HepG2 (cell line): ENCODE measurements at regions not wholly inside any gene's neighbourhood (a gene's known extent, or its start where the extent isn't known, plus 50 kb on each side); places are given as distances from the start of the nearest gene placed in this dataset.
A peak's percentile ranks its signal among the peaks of the same experiment; 100 is the strongest.

Source experiments
- BRCA1 ChIP-seq: sonication (generic); formaldehyde crosslinking; IDR thresholded peaks from 2 replicates; pipeline ENCODE4 v1.4.0; 2020; ENCODE audit warnings: missing genetic modification reagents
- CREM ChIP-seq, 2 experiments: sonication (generic) in 1 of 2; formaldehyde crosslinking in 1 of 2; IDR thresholded peaks; 2 replicates each; pipeline versions ENCODE4 v1.4.0 to v1.6.1; 2016 to 2020; ENCODE audit warnings: antibody characterized with exemption in 1 of 2, mild to moderate bottlenecking in 1 of 2, missing genetic modification reagents in 1 of 2
- FOXA1 ChIP-seq, 2 experiments: fragments of 450-650 bp in 1 of 2; sonication (generic) in 1 of 2; formaldehyde crosslinking in 1 of 2; IDR thresholded peaks; 2 replicates each; pipeline versions ENCODE4 v1.4.0 to v1.6.1; 2016 to 2020; ENCODE audit warnings: missing genetic modification reagents in 1 of 2
- GFI1 ChIP-seq: sonication (generic); formaldehyde crosslinking; IDR thresholded peaks from 2 replicates; pipeline ENCODE4 v1.5.0; 2020; ENCODE audit warnings: missing genetic modification reagents, mild to moderate bottlenecking, borderline replicate concordance
- ISL2 ChIP-seq: sonication (generic); formaldehyde crosslinking; IDR thresholded peaks from 2 replicates; pipeline ENCODE4 v1.5.0; 2020; ENCODE audit warnings: missing genetic modification reagents
- MED1 ChIP-seq: sonication (generic); formaldehyde crosslinking; IDR thresholded peaks from 2 replicates; pipeline ENCODE4 v1.4.0; 2020; ENCODE audit warnings: missing genetic modification reagents
- PAXIP1 ChIP-seq: sonication (generic); formaldehyde crosslinking; conservative IDR thresholded peaks from 2 replicates; pipeline ENCODE4 v1.4.0; 2020; ENCODE audit warnings: mild to moderate bottlenecking, missing genetic modification reagents, moderate library complexity
- REPIN1 ChIP-seq: sonication (generic); formaldehyde crosslinking; IDR thresholded peaks from 2 replicates; pipeline ENCODE4 v1.8.0; 2022; ENCODE audit warnings: missing genetic modification reagents, low read depth, mild to moderate bottlenecking, borderline replicate concordance
- TARDBP ChIP-seq: sonication (generic); formaldehyde crosslinking; IDR thresholded peaks from 2 replicates; pipeline ENCODE4 v1.8.0; 2022; ENCODE audit warnings: mild to moderate bottlenecking, missing genetic modification reagents
- ZNF205 ChIP-seq: IDR thresholded peaks from 2 replicates; pipeline ENCODE4 v1.6.1; 2018; ENCODE audit warnings: missing biosample characterization, missing genetic modification reagents
- ZNF567 ChIP-seq: sonication (generic); formaldehyde crosslinking; IDR thresholded peaks from 2 replicates; pipeline ENCODE4 v1.8.1; 2023; ENCODE audit warnings: mild to moderate bottlenecking, missing genetic modification reagents, borderline replicate concordance
- TF ChIP-seq, protein P1 (sequence below): IDR thresholded peaks from 2 replicates; pipeline ENCODE4 v1.6.1; 2012; ENCODE audit warnings: inconsistent platforms
- TF ChIP-seq, protein P2 (sequence below): sonication (generic); formaldehyde crosslinking; IDR thresholded peaks from 2 replicates; pipeline ENCODE4 v1.5.0; 2020; ENCODE audit warnings: mild to moderate bottlenecking, missing genetic modification reagents, borderline replicate concordance
- TF ChIP-seq, protein P3 (sequence below), 2 experiments: IDR thresholded peaks; 2 replicates each; pipeline ENCODE4 v1.6.1; 2011 to 2012; ENCODE audit warnings: low read length in 2 of 2, borderline replicate concordance in 1 of 2, low read depth in 1 of 2, mild to moderate bottlenecking in 1 of 2, moderate library complexity in 1 of 2
- TF ChIP-seq, protein P4 (sequence below): sonication (generic); formaldehyde crosslinking; IDR thresholded peaks from 2 replicates; pipeline ENCODE4 v1.5.0; 2020; ENCODE audit warnings: missing genetic modification reagents

DNA sequence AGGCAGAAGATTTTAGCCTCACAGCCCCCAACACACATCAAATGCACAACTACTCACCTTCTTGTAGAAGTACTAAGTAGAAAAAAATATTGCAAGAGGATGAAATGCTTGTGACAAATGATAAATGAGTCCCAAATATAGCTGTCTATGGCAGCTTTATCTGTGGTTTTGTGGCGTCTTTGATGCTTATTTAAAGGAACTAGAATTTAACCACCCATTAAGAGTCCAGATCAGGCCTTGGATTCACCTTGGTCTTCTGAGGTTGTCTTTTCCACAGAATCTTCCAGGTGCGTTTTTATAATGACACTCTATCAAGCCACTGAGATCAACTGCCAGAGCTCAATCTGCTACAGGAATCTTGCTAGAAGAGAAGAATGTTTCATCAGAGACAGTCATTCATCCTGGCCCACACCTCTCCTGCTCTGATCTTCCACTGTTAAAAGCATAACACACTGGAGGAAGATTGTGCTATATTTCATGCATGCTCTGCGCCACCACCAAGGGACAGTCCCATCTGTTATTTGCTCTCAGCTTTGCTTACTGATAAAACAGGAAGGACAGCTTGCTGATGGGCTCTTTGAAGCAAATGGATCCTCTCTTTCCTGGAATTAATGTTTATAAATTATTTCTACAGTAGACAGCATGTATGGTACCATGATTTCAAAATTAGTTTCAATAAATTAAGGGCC is 144.1 kb downstream of the SLC7A11 start (continued):
- TF ChIP-seq, protein P1, sequence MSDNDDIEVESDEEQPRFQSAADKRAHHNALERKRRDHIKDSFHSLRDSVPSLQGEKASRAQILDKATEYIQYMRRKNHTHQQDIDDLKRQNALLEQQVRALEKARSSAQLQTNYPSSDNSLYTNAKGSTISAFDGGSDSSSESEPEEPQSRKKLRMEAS = peak; percentile 26; the same call in 1 of the 2 replicates
- TF ChIP-seq GFI1 (peak; percentile 57), MED1 (CRISPR knock-in tag) (peak; percentile 59), ZNF567 (CRISPR knock-in tag) (no peak), REPIN1 (CRISPR knock-in tag) (0 out of 2 replicates have a peak, but pooled peaks have one; percentile 50), ZNF205 (CRISPR knock-in tag) (no peak), CREM (IDR thresholded peaks at IDR 0.05) (peak; percentile 33; the same call in 1 of the 2 replicates), CREM (CRISPR knock-in tag; IDR thresholded peaks at IDR 0.05) (no peak), FOXA1 (IDR thresholded peaks at IDR 0.05) (no peak), FOXA1 (CRISPR knock-in tag; IDR thresholded peaks at IDR 0.05) (peak; percentile 70), TARDBP (peak; percentile 73), PAXIP1 (CRISPR knock-in tag) (peak; percentile 53; the same call in 1 of the 2 replicates), ISL2 (CRISPR knock-in tag) (peak; percentile 82), BRCA1 (CRISPR knock-in tag) (no peak)
- TF ChIP-seq, protein P2, sequence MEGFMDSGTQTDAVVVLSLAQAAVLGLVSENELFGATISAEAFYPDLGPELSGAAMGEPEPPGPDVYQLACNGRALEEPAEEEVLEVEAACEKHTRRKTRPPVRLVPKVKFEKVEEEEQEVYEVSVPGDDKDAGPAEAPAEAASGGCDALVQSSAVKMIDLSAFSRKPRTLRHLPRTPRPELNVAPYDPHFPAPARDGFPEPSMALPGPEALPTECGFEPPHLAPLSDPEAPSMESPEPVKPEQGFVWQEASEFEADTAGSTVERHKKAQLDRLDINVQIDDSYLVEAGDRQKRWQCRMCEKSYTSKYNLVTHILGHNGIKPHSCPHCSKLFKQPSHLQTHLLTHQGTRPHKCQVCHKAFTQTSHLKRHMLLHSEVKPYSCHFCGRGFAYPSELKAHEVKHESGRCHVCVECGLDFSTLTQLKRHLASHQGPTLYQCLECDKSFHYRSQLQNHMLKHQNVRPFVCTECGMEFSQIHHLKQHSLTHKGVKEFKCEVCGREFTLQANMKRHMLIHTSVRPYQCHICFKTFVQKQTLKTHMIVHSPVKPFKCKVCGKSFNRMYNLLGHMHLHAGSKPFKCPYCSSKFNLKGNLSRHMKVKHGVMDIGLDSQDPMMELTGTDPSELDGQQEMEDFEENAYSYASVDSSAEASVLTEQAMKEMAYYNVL (CRISPR knock-in tag) = peak; percentile 83; the same call in 1 of the 2 replicates
- TF ChIP-seq, protein P3, sequence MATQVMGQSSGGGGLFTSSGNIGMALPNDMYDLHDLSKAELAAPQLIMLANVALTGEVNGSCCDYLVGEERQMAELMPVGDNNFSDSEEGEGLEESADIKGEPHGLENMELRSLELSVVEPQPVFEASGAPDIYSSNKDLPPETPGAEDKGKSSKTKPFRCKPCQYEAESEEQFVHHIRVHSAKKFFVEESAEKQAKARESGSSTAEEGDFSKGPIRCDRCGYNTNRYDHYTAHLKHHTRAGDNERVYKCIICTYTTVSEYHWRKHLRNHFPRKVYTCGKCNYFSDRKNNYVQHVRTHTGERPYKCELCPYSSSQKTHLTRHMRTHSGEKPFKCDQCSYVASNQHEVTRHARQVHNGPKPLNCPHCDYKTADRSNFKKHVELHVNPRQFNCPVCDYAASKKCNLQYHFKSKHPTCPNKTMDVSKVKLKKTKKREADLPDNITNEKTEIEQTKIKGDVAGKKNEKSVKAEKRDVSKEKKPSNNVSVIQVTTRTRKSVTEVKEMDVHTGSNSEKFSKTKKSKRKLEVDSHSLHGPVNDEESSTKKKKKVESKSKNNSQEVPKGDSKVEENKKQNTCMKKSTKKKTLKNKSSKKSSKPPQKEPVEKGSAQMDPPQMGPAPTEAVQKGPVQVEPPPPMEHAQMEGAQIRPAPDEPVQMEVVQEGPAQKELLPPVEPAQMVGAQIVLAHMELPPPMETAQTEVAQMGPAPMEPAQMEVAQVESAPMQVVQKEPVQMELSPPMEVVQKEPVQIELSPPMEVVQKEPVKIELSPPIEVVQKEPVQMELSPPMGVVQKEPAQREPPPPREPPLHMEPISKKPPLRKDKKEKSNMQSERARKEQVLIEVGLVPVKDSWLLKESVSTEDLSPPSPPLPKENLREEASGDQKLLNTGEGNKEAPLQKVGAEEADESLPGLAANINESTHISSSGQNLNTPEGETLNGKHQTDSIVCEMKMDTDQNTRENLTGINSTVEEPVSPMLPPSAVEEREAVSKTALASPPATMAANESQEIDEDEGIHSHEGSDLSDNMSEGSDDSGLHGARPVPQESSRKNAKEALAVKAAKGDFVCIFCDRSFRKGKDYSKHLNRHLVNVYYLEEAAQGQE (IDR thresholded peaks at IDR 0.05; ENCODE audit: borderline replicate concordance in 1 of 2, low read depth in 1 of 2, low read length in 2 of 2) = no peak
- TF ChIP-seq, protein P4, sequence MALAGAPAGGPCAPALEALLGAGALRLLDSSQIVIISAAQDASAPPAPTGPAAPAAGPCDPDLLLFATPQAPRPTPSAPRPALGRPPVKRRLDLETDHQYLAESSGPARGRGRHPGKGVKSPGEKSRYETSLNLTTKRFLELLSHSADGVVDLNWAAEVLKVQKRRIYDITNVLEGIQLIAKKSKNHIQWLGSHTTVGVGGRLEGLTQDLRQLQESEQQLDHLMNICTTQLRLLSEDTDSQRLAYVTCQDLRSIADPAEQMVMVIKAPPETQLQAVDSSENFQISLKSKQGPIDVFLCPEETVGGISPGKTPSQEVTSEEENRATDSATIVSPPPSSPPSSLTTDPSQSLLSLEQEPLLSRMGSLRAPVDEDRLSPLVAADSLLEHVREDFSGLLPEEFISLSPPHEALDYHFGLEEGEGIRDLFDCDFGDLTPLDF (CRISPR knock-in tag) = no peak
